Ishikawa (cell line): ENCODE measurements at regions not wholly inside any gene's neighbourhood (a gene's known extent, or its start where the extent isn't known, plus 50 kb on each side); places are given as distances from the start of the nearest gene placed in this dataset.

Source experiments
- CEBPB ChIP-seq: IDR thresholded peaks from 2 replicates; pipeline ENCODE4 v1.6.1; 2012
- CREB1 ChIP-seq: IDR thresholded peaks from 2 replicates; pipeline ENCODE4 v1.6.1; 2012; ENCODE audit warnings: low read depth
- EGR1 ChIP-seq: IDR thresholded peaks from 2 replicates; pipeline ENCODE4 v1.6.1; 2012
- EP300 ChIP-seq: IDR thresholded peaks from 2 replicates; pipeline ENCODE4 v1.6.1; 2012; ENCODE audit warnings: borderline replicate concordance
- FOXM1 ChIP-seq: IDR thresholded peaks from 2 replicates; pipeline ENCODE4 v1.6.1; 2012; ENCODE audit warnings: low read depth, borderline replicate concordance
- NFIC ChIP-seq: IDR thresholded peaks from 2 replicates; pipeline ENCODE4 v1.6.1; 2012
- RAD21 ChIP-seq: IDR thresholded peaks from 2 replicates; pipeline ENCODE4 v1.6.1; 2012; ENCODE audit warnings: low read depth
- REST ChIP-seq: IDR thresholded peaks from 2 replicates; pipeline ENCODE4 v1.6.1; 2012; ENCODE audit warnings: low read depth, mild to moderate bottlenecking
- TAF1 ChIP-seq: IDR thresholded peaks from 2 replicates; pipeline ENCODE4 v1.6.1; 2012; ENCODE audit warnings: low read depth, mild to moderate bottlenecking
- TCF12 ChIP-seq: IDR thresholded peaks from 2 replicates; pipeline ENCODE4 v1.6.1; 2012; ENCODE audit warnings: low read depth
- TEAD4 ChIP-seq: IDR thresholded peaks from 2 replicates; pipeline ENCODE4 v1.6.1; 2012
- YY1 ChIP-seq: IDR thresholded peaks from 2 replicates; pipeline ENCODE4 v1.6.1; 2012; ENCODE audit warnings: low read depth
- ZBTB7A ChIP-seq: IDR thresholded peaks from 2 replicates; pipeline ENCODE4 v1.6.1; 2012; ENCODE audit warnings: low read depth
- TF ChIP-seq, protein P1 (sequence below): IDR thresholded peaks from 2 replicates; pipeline ENCODE4 v1.6.1; 2012
- TF ChIP-seq, protein P2 (sequence below): IDR thresholded peaks from 2 replicates; pipeline ENCODE4 v1.6.1; 2012

GRCh38 chr17:72531729-72532128 lies 410.9 kb downstream of the SOX9 start:
- TF ChIP-seq TEAD4 (no peak), ZBTB7A (no peak), CEBPB (no peak)

DNA sequence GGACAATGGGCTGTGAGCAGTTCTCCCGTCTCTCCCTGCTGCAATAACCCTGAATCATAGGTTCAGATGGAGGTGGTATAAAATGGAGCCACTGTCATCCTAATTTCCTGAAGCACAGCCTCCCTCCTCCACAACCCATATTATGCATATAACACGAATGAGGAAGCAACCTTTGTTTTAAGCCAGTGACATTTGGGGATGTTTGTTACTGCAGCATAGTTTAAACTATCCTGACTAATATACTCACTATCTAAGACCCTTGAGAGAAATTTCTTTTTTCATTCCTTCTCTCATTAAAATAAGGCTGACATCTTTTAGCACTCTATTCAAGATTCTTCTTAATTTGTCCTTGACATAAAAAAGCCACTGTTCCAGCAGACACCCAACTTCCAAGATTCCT lies 413.4 kb downstream of the SOX9 start:
- TF ChIP-seq CEBPB (no peak), FOXM1 (no peak), TCF12 (no peak), EP300 (no peak), YY1 (no peak), REST (no peak)

DNA sequence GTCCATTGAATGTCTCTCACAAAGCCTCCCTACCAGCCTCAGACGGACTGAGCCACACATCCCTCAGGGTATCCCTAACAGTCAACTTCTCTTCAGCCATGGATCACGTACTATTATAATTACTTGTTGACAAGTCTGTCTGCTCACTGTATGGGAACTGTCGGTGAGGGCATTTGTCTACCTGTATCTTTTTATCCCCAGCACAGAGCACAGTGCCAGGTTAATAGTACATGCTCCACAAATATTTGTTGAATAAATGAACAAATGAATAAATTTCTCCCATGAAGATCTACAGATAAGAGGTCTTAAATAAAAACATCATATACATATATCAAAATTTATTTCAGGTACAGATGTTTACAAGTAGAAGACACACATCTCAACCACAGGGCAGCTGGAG lies 414.0 kb downstream of the SOX9 start:
- TF ChIP-seq REST (no peak), CEBPB (no peak), ZBTB7A (no peak), EGR1 (no peak), CREB1 (no peak), TAF1 (no peak), NFIC (no peak), RAD21 (no peak), TCF12 (no peak)
- TF ChIP-seq, protein P1, sequence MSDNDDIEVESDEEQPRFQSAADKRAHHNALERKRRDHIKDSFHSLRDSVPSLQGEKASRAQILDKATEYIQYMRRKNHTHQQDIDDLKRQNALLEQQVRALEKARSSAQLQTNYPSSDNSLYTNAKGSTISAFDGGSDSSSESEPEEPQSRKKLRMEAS: no peak

DNA sequence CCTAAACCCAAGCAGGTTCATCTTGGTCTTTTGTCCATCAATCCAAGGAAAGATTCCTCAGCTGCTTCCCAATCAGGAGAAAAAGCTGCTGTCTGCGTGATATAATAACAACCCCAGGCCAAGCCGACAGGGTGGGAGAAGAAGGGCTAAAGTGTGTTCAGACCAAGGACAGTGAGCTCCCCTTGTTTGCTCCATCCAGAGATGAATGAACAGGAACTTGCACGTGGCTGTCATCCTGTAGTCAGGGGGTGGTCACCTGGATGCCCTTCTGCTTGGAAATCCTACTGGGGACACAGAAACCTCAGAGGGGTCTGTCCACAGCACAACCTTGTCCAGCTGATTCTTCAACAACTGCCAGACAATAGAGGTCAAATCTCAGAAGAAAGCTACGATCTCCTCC lies 414.5 kb downstream of the SOX9 start:
- TF ChIP-seq TAF1 (no peak), RAD21 (no peak), TCF12 (no peak), TEAD4 (no peak), CEBPB (no peak), YY1 (no peak), FOXM1 (no peak), CREB1 (no peak), EP300 (no peak), REST (no peak), NFIC (no peak), ZBTB7A (no peak), EGR1 (no peak)
- TF ChIP-seq, protein P1: no peak
- TF ChIP-seq, protein P2, sequence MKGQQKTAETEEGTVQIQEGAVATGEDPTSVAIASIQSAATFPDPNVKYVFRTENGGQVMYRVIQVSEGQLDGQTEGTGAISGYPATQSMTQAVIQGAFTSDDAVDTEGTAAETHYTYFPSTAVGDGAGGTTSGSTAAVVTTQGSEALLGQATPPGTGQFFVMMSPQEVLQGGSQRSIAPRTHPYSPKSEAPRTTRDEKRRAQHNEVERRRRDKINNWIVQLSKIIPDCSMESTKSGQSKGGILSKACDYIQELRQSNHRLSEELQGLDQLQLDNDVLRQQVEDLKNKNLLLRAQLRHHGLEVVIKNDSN: no peak

DNA sequence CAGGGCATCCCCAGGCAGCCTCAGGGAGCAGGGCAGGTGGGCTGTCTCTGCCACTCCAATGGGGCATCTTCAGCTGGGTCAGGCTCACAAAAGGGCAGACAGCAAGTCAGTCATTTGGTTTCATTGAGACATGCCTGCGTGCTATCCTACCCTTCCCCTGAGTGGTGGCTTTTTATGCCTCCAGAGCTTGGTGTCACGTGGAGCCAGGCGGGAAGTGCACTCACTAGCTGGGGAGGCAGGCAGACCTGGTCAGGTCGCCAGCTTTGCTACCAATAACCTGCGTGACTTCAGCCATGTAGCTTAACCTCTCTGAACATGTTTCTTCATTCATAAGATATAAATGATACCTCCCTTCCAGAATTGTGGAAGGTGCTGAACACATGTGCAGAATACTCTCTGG lies 415.0 kb downstream of the SOX9 start:
- TF ChIP-seq TEAD4 (no peak), REST (no peak)
- TF ChIP-seq, protein P1: no peak
